ENCODE measurements at regions not wholly inside any gene's neighbourhood (a gene's known extent, or its start where the extent isn't known, plus 50 kb on each side); places are given as distances from the start of the nearest gene placed in this dataset.
"Not testable (repeated sequence)": the region's sequence is repeated elsewhere in the genome, so short reads cannot be mapped to it uniquely, and the experiment has no call there.

DNA sequence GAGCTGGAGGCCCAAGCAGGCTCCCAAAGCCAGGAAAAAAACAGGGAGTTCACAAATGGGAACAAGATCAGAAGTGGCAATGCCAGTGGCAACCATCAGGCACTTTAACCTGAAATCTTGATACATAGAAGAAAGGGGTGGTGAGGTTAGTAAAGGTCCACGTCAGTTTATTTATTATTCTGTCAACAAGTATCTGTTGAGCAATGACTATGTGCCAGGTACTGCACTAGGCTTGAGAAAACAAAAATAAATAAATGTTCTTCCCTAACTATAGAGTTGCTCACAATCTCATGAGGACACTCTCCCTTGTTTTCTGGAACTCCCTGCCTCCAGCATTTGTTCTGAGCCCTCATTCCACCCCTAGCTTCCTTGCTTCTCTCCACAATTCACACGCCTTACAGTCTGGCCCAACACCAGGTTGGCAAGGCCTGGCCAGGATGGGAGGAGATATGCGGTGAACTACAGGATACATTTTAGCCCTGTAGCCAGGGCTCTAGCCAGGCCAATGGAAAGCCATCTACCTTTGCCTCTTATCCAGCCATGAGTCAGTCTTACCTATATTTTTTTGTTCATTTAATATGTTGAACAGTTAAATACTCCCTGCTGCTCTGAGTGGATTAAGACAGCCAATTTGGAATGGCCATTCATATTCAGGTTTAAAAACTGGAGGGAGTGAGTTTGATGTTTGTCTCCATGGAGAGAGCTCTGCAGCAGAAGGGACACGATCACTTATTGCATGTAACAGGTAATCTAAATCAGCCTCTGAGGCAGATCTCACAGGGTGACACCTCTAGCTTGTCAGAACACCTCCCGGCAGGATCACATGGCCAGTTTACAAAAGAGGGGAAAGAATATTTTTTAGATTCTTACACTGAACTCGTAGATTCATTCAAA, 161.9 kb upstream of the ATP11B start:
- Histone ChIP-seq H3K9me3 (ENCODE audit: low read length) (no peaks in the 10 kb centered on the region), H3K4me3 (ENCODE audit: low read length) (no peak overlapping the region), H3K27me3 (ENCODE audit: insufficient read depth, low read length) (no peaks in the 10 kb centered on the region), H2AFZ (ENCODE audit: low read depth, low read length) (no peak overlapping the region), H3K4me1 (ENCODE audit: insufficient read depth, low read length) (no peaks in the 10 kb centered on the region), H3K36me3 (ENCODE audit: insufficient read depth, low read length) (no peaks in the 10 kb centered on the region)

GRCh38 chr3:182632077-182632393, 161.3 kb upstream of the ATP11B start:
- Histone ChIP-seq H3K9me3 (ENCODE audit: low read length) (no peaks in the 10 kb centered on the region), H3K4me1 (ENCODE audit: insufficient read depth, low read length) (no peaks in the 10 kb centered on the region), H3K36me3 (ENCODE audit: insufficient read depth, low read length) (no peaks in the 10 kb centered on the region), H2AFZ (ENCODE audit: low read depth, low read length) (no peak overlapping the region), H3K4me3 (ENCODE audit: low read length) (no peak overlapping the region), H3K27me3 (ENCODE audit: insufficient read depth, low read length) (no peaks in the 10 kb centered on the region)

GRCh38 chr3:182633186-182633585, 160.1 kb upstream of the ATP11B start:
- Histone ChIP-seq H2AFZ (ENCODE audit: low read depth, low read length) (no peak overlapping the region), H3K4me1 (ENCODE audit: insufficient read depth, low read length) (no peaks in the 10 kb centered on the region), H3K9me3 (ENCODE audit: low read length) (no peaks in the 10 kb centered on the region), H3K27me3 (ENCODE audit: insufficient read depth, low read length) (no peaks in the 10 kb centered on the region), H3K4me3 (ENCODE audit: low read length) (no peak overlapping the region), H3K36me3 (ENCODE audit: insufficient read depth, low read length) (no peaks in the 10 kb centered on the region)

DNA sequence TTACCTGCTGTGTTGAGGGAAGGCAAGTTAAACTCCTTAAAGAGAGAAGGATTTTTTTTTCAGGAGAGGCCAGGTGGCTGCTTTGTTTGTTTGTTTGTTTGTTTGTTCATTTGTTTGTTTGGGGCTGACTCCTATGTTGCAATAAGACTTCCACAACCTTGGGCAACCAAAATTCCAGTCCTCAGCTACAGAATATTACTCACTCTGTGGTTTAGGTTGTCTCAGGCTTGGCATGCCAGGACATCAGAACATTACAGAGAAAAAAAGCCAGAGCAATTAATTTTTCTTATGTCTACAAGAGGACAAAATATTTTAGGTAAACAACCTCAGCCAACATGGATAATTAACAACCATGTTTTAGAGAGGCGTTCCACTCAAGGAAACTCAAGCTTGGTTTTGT, 156.7 kb upstream of the ATP11B start:
- Histone ChIP-seq H3K27me3 (ENCODE audit: insufficient read depth, low read length) (no peaks in the 10 kb centered on the region), H3K4me3 (ENCODE audit: low read length) (no peak overlapping the region), H3K9me3 (ENCODE audit: low read length) (peaks cover 4% of the 10 kb centered on the region), H3K36me3 (ENCODE audit: insufficient read depth, low read length) (no peaks in the 10 kb centered on the region), H3K4me1 (ENCODE audit: insufficient read depth, low read length) (peaks cover 6% of the 10 kb centered on the region), H2AFZ (ENCODE audit: low read depth, low read length) (no peak overlapping the region)

DNA sequence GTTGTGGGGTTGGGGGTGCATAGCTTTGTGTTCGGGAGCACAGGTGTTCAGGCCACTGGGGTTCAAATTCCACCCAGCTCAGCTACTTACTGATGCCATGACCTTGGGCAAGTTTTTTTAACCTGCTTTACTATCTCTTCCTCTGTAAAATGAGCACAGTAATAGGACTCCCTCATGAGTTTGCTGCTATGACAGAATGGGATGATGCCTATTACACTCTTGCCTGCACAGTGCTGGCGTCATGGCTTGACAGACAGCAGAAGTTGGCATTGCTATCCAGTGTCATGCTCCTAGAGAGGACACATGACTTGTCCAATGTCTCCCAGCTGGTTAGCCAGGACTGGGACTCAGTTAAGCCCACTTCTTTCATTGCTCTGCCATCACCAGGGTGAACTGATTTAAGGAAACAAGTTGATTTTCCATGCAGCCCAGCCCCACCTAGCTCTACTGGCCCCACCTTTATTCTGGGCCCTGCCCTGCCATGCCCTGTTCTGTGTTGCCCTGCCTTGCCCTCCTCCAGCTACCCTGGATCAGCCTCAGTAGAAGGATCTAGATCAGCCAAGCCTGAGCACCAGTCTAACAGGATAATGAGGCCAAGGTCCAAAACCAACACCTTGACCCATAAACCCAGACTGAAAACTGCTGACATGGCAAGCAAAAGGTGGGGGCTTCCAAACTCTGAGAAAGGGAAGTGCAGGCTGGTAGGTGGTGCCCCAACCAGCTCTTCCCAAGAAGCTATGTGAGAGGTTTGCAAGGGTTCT, 155.8 kb upstream of the ATP11B start:
- H3K4me3 ChIP-seq (ENCODE audit: low read length), result no peak overlapping the region
- H3K27me3 ChIP-seq (ENCODE audit: insufficient read depth, low read length), result no peaks in the 10 kb centered on the region
- H3K36me3 ChIP-seq (ENCODE audit: insufficient read depth, low read length), result no peaks in the 10 kb centered on the region
- H3K4me1 ChIP-seq (ENCODE audit: insufficient read depth, low read length), result peaks cover 6% of the 10 kb centered on the region
- no peak overlapping the region for H2AFZ ChIP-seq (ENCODE audit: low read depth, low read length)
- peaks cover 4% of the 10 kb centered on the region for H3K9me3 ChIP-seq (ENCODE audit: low read length)

GRCh38 chr3:182644013-182644412, 149.3 kb upstream of the ATP11B start:
- no peaks in the 10 kb centered on the region for H3K27me3 ChIP-seq (ENCODE audit: insufficient read depth, low read length)
- no peak overlapping the region for H3K4me3 ChIP-seq (ENCODE audit: low read length)
- no peak overlapping the region for H2AFZ ChIP-seq (ENCODE audit: low read depth, low read length)
- peaks cover 18% of the 10 kb centered on the region for H3K4me1 ChIP-seq (ENCODE audit: insufficient read depth, low read length)
- no peaks in the 10 kb centered on the region for H3K36me3 ChIP-seq (ENCODE audit: insufficient read depth, low read length)
- H3K9me3 ChIP-seq (ENCODE audit: low read length), result peaks cover 4% of the 10 kb centered on the region

GRCh38 chr3:182644790-182645433, 148.4 kb upstream of the ATP11B start:
- no peak overlapping the region for H3K4me3 ChIP-seq (ENCODE audit: low read length)
- H3K9me3 ChIP-seq (ENCODE audit: low read length), result peaks cover 2% of the 10 kb centered on the region
- H3K4me1 ChIP-seq (ENCODE audit: insufficient read depth, low read length), result peaks cover 18% of the 10 kb centered on the region
- no peaks in the 10 kb centered on the region for H3K36me3 ChIP-seq (ENCODE audit: insufficient read depth, low read length)
- H2AFZ ChIP-seq (ENCODE audit: low read depth, low read length), result no peak overlapping the region
- no peaks in the 10 kb centered on the region for H3K27me3 ChIP-seq (ENCODE audit: insufficient read depth, low read length)

GRCh38 chr3:182650568-182651128, 142.7 kb upstream of the ATP11B start:
- Histone ChIP-seq H3K4me1 (ENCODE audit: insufficient read depth, low read length) (no peaks in the 10 kb centered on the region), H3K27me3 (ENCODE audit: insufficient read depth, low read length) (no peaks in the 10 kb centered on the region), H3K4me3 (ENCODE audit: low read length) (no peak overlapping the region), H3K36me3 (ENCODE audit: insufficient read depth, low read length) (no peaks in the 10 kb centered on the region), H3K9me3 (ENCODE audit: low read length) (no peaks in the 10 kb centered on the region), H2AFZ (ENCODE audit: low read depth, low read length) (no peak overlapping the region)

DNA sequence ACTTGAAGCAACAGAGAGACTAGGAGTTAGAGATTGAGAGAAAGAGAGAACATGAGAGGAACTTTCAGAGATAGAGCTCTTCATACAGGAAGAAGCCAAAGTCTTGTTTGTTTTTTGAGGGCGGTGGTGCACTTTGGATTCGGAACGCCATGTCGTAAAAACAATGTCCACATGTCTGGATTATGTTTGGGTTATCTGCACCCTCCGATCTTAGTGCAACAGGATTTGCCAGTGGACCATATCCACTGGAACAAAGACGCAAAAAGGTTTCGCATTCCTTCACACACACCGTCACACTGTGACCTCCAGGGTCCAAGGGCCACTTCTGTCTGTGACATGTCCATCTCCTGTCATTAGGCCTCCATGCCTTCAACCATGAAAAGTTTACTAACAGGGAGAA, 141.8 kb upstream of the ATP11B start:
- H3K4me3 ChIP-seq (ENCODE audit: low read length), result no peak overlapping the region
- H3K9me3 ChIP-seq (ENCODE audit: low read length), result no peaks in the 10 kb centered on the region
- H3K4me1 ChIP-seq (ENCODE audit: insufficient read depth, low read length), result no peaks in the 10 kb centered on the region
- no peaks in the 10 kb centered on the region for H3K36me3 ChIP-seq (ENCODE audit: insufficient read depth, low read length)
- H2AFZ ChIP-seq (ENCODE audit: low read depth, low read length), result no peak overlapping the region
- no peaks in the 10 kb centered on the region for H3K27me3 ChIP-seq (ENCODE audit: insufficient read depth, low read length)

DNA sequence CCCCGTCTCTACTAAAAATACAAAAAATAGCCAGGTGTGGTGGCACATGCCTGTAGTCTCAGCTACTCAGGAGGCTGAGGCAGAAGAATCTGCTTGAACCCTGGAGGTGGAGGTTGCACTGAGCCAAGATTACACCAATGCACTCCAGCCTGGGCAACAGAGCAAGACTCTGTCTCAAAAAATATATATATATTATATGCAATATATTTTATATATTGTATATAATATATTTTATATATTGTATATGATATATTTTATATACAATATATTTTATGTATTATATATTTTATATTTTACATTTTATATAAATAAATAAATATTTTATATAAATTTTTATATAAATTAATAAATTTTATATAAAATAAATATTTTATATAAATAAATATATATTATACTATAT, 140.2 kb upstream of the ATP11B start:
- H3K4me1 ChIP-seq (ENCODE audit: insufficient read depth, low read length); H3K9me3 ChIP-seq (ENCODE audit: low read length); H3K27me3 ChIP-seq (ENCODE audit: insufficient read depth, low read length); H3K4me3 ChIP-seq (ENCODE audit: low read length); H2AFZ ChIP-seq (ENCODE audit: low read depth, low read length); H3K36me3 ChIP-seq (ENCODE audit: insufficient read depth, low read length): not testable (repeated sequence)

GRCh38 chr3:182668541-182668940, 124.8 kb upstream of the ATP11B start:
- Histone ChIP-seq H2AFZ (ENCODE audit: low read depth, low read length) (no peak overlapping the region), H3K4me1 (ENCODE audit: insufficient read depth, low read length) (peaks cover 5% of the 10 kb centered on the region), H3K9me3 (ENCODE audit: low read length) (no peaks in the 10 kb centered on the region), H3K36me3 (ENCODE audit: insufficient read depth, low read length) (no peaks in the 10 kb centered on the region), H3K4me3 (ENCODE audit: low read length) (no peak overlapping the region), H3K27me3 (ENCODE audit: insufficient read depth, low read length) (no peaks in the 10 kb centered on the region)

DNA sequence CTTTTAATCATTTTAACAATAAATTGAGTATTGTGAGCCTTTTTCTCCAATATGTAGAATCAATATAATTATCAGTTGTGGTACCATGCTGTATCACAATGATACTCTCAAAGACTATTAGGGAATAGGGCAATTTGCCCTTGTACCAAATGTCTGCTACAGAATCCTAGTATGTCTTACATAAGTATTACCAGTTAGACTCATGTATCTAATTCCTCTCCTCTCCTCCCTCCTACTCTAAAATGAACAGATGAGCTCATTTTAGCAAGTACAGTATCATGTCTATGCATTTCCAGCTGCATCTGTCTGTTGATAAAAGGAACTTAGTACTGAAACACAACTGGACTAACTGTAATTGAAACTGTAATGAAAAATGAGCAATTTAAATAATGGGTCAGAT, 124.3 kb upstream of the ATP11B start:
- Histone ChIP-seq H3K9me3 (ENCODE audit: low read length) (no peaks in the 10 kb centered on the region), H3K4me3 (ENCODE audit: low read length) (no peak overlapping the region), H3K4me1 (ENCODE audit: insufficient read depth, low read length) (peaks cover 5% of the 10 kb centered on the region), H3K27me3 (ENCODE audit: insufficient read depth, low read length) (no peaks in the 10 kb centered on the region), H2AFZ (ENCODE audit: low read depth, low read length) (no peak overlapping the region), H3K36me3 (ENCODE audit: insufficient read depth, low read length) (no peaks in the 10 kb centered on the region)

GRCh38 chr3:182671541-182671940, 121.8 kb upstream of the ATP11B start:
- Histone ChIP-seq H3K36me3 (ENCODE audit: insufficient read depth, low read length) (no peaks in the 10 kb centered on the region), H3K9me3 (ENCODE audit: low read length) (no peaks in the 10 kb centered on the region), H3K4me1 (ENCODE audit: insufficient read depth, low read length) (peaks cover 5% of the 10 kb centered on the region), H3K4me3 (ENCODE audit: low read length) (no peak overlapping the region), H3K27me3 (ENCODE audit: insufficient read depth, low read length) (no peaks in the 10 kb centered on the region), H2AFZ (ENCODE audit: low read depth, low read length) (no peak overlapping the region)
